A673 (cell line): ENCODE measurements at regions not wholly inside any gene's neighbourhood (a gene's known extent, or its start where the extent isn't known, plus 50 kb on each side); places are given as distances from the start of the nearest gene placed in this dataset.

Experiments used
- EZH2 ChIP-seq: fragments of 200-600 bp; sonication (generic); IDR thresholded peaks from 2 replicates; pipeline ENCODE4 v1.6.1; 2017; ENCODE audit warnings: borderline replicate concordance, low read depth, mild to moderate bottlenecking, mixed read lengths, antibody characterized with exemption, low read length; ENCODE audit not compliant: poor library complexity, severe bottlenecking
- TF ChIP-seq, protein P1 (sequence below): fragments of 300-800, 200-600 bp; sonication (generic); conservative IDR thresholded peaks from 2 replicates; pipeline ENCODE4 v1.5.1; 2017; ENCODE audit warnings: low read depth, mild to moderate bottlenecking, antibody characterized with exemption, low read length, moderate library complexity, mixed read lengths

DNA sequence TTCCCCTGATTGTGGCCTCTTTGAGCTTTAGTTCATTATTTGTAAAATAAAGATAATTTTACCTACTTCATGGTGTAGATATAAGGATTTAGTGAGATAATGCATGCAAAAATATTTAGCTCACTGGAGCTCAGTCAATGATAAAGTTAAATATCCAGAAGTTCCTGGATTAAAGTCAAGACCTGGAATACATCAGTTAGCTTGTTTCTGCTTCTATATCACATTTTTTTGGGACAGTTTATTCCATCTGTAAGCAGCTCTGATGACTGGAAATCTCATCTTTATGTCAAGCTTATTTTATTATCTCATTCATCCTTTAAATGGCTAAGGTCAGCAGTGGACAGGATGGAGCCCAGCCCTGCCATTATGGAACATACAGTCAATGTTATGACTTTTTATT, 152.0 kb downstream of the EVA1A start:
- TF ChIP-seq, protein P1, sequence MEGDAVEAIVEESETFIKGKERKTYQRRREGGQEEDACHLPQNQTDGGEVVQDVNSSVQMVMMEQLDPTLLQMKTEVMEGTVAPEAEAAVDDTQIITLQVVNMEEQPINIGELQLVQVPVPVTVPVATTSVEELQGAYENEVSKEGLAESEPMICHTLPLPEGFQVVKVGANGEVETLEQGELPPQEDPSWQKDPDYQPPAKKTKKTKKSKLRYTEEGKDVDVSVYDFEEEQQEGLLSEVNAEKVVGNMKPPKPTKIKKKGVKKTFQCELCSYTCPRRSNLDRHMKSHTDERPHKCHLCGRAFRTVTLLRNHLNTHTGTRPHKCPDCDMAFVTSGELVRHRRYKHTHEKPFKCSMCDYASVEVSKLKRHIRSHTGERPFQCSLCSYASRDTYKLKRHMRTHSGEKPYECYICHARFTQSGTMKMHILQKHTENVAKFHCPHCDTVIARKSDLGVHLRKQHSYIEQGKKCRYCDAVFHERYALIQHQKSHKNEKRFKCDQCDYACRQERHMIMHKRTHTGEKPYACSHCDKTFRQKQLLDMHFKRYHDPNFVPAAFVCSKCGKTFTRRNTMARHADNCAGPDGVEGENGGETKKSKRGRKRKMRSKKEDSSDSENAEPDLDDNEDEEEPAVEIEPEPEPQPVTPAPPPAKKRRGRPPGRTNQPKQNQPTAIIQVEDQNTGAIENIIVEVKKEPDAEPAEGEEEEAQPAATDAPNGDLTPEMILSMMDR = no peak
- TF ChIP-seq EZH2 = no peak
